ENCODE measurements at regions not wholly inside any gene's neighbourhood (a gene's known extent, or its start where the extent isn't known, plus 50 kb on each side); places are given as distances from the start of the nearest gene placed in this dataset.
A peak's percentile ranks its signal among the peaks of the same experiment; 100 is the strongest.

- peak; percentile 12; the same call in 1 of the 2 replicates for TF ChIP-seq ZNF592 (IDR thresholded peaks at IDR 0.05)
- no peak for TF ChIP-seq PBX2 (CRISPR knock-in tag; IDR thresholded peaks at IDR 0.05; ENCODE audit: low read depth)
- peak; percentile 64 for TF ChIP-seq PBX2 (tag; conservative IDR thresholded peaks at IDR 0.05; ENCODE audit: low read depth)
- TF ChIP-seq KDM4B (IDR thresholded peaks at IDR 0.05; ENCODE audit: borderline replicate concordance in 2 of 2, low read depth in 1 of 2) = no peak
- TF ChIP-seq, protein P1, sequence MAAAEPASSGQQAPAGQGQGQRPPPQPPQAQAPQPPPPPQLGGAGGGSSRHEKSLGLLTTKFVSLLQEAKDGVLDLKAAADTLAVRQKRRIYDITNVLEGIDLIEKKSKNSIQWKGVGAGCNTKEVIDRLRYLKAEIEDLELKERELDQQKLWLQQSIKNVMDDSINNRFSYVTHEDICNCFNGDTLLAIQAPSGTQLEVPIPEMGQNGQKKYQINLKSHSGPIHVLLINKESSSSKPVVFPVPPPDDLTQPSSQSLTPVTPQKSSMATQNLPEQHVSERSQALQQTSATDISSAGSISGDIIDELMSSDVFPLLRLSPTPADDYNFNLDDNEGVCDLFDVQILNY (CRISPR knock-in tag; IDR thresholded peaks at IDR 0.05) = no peak
- no peak for TF ChIP-seq ETV6 (IDR thresholded peaks at IDR 0.05; ENCODE audit: borderline replicate concordance in 1 of 2, low read depth in 2 of 2, low read length in 1 of 2)
- no peak for TF ChIP-seq ETV6 (CRISPR knock-in tag; IDR thresholded peaks at IDR 0.05; ENCODE audit: borderline replicate concordance)
- TF ChIP-seq CHCHD3 (CRISPR knock-in tag; IDR thresholded peaks at IDR 0.05) = no peak
- TF ChIP-seq PRPF4 (IDR thresholded peaks at IDR 0.05; ENCODE audit: insufficient read depth, low read depth, low read length, poor library complexity, severe bottlenecking) = no peak
- TF ChIP-seq ZNF512 (tag; IDR thresholded peaks at IDR 0.05) = peak; percentile 63; the same call in 1 of the 2 replicates
- TF ChIP-seq IFI16 (CRISPR knock-in tag; IDR thresholded peaks at IDR 0.05) = no peak
- no peak for TF ChIP-seq ZNF766 (CRISPR knock-in tag; conservative IDR thresholded peaks at IDR 0.05)
- no peak for TF ChIP-seq DIDO1 (tag; IDR thresholded peaks at IDR 0.05; ENCODE audit: low read depth)
- no peak for TF ChIP-seq CHD1 (IDR thresholded peaks at IDR 0.05; ENCODE audit: low read length)
- TF ChIP-seq TARDBP (IDR thresholded peaks at IDR 0.05) = no peak
- no peak for TF ChIP-seq BRF1 (IDR thresholded peaks at IDR 0.05; ENCODE audit: borderline replicate concordance, extremely low read depth, insufficient read length)
- 0 out of 2 replicates have a peak, but pooled peaks have one; percentile 36 for TF ChIP-seq THRAP3 (IDR thresholded peaks at IDR 0.05; ENCODE audit: borderline replicate concordance)
Observed at GRCh38 chr10:30553018-30553625, 76.4 kb downstream of the LYZL2 start (continued).

Data from K562 (cell line).